DND-41 (cell line): ENCODE measurements at regions not wholly inside any gene's neighbourhood (a gene's known extent, or its start where the extent isn't known, plus 50 kb on each side); places are given as distances from the start of the nearest gene placed in this dataset.

ENCODE experiments used
- EZH2 ChIP-seq: IDR thresholded peaks from 3 replicates; pipeline ENCODE4 v1.6.1; 2012; ENCODE audit warnings: borderline replicate concordance, low read depth, mild to moderate bottlenecking, moderate library complexity, low read length, inconsistent platforms; ENCODE audit not compliant: severe bottlenecking
- TF ChIP-seq, protein P1 (sequence below): IDR thresholded peaks from 2 replicates; pipeline ENCODE4 v1.5.1; 2012; ENCODE audit warnings: borderline replicate concordance, low read length, moderate library complexity, mild to moderate bottlenecking; ENCODE audit not compliant: poor library complexity, severe bottlenecking; ENCODE audit errors: extremely low read depth

DNA sequence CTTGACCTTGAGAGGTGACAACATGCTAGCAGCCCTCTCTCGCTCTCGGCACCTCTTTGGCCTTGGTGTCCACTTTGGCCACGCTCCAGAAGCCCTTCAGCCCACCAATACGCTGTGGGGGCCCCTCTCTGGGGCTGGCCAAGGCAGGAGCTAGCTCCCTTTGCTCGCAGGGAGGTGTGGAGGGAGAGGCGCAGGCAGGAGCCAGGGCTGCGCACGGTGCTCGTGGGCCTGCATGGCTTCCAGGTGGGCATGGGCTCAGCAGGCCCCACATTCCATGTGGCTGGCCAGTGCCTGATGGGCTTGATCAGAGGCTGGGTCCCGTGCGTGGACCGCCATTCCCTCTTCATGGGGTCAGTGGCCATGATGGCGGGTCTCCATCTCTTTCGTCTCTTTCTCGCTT lies 1237.0 kb upstream of the USP15 start:
- TF ChIP-seq, protein P1, sequence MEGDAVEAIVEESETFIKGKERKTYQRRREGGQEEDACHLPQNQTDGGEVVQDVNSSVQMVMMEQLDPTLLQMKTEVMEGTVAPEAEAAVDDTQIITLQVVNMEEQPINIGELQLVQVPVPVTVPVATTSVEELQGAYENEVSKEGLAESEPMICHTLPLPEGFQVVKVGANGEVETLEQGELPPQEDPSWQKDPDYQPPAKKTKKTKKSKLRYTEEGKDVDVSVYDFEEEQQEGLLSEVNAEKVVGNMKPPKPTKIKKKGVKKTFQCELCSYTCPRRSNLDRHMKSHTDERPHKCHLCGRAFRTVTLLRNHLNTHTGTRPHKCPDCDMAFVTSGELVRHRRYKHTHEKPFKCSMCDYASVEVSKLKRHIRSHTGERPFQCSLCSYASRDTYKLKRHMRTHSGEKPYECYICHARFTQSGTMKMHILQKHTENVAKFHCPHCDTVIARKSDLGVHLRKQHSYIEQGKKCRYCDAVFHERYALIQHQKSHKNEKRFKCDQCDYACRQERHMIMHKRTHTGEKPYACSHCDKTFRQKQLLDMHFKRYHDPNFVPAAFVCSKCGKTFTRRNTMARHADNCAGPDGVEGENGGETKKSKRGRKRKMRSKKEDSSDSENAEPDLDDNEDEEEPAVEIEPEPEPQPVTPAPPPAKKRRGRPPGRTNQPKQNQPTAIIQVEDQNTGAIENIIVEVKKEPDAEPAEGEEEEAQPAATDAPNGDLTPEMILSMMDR, result no peak
- no peak for TF ChIP-seq EZH2
